Lung (tissue), 11 donors: ENCODE measurements at regions not wholly inside any gene's neighbourhood (a gene's known extent, or its start where the extent isn't known, plus 50 kb on each side); places are given as distances from the start of the nearest gene placed in this dataset.

Experiments used
- ATAC-seq: fragments of 200-7000 bp; cut with Tn5 transposase; one replicate; pipeline ENCODE4 v1.9.1; 2020; ENCODE audit warnings: moderate number of reproducible peaks; ENCODE audit not compliant: insufficient read depth, low FRiP score
- DNase-seq, 3 donors: peaks; one replicate each; pipeline ENCODE4 v3.0.0-alpha.2; 2013 to 2017
- H3K27ac ChIP-seq, 2 donors: one replicate each; pipeline ENCODE4 v1.5.1; 2013; ENCODE audit warnings: mild to moderate bottlenecking in 2 of 2, moderate library complexity in 2 of 2, control low read depth in 1 of 2, inconsistent platforms in 1 of 2, low read depth in 1 of 2, low read length in 1 of 2
- H3K27me3 ChIP-seq, 3 donors: one replicate each; pipeline ENCODE4 v1.5.1; 2013; ENCODE audit warnings: low read length in 2 of 3; ENCODE audit not compliant: control insufficient read depth in 3 of 3, insufficient read depth in 3 of 3
- H3K36me3 ChIP-seq, 4 donors: one replicate each; pipeline ENCODE4 v1.5.1; 2013; ENCODE audit warnings: low read length in 4 of 4, mild to moderate bottlenecking in 1 of 4, moderate library complexity in 1 of 4; ENCODE audit not compliant: control insufficient read depth in 4 of 4, insufficient read depth in 4 of 4
- H3K4me1 ChIP-seq, 5 donors: one replicate each; pipeline ENCODE4 v1.5.1; 2013; ENCODE audit warnings: low read length in 5 of 5, mild to moderate bottlenecking in 2 of 5, moderate library complexity in 1 of 5; ENCODE audit not compliant: control insufficient read depth in 5 of 5, insufficient read depth in 5 of 5
- H3K4me3 ChIP-seq: one replicate; pipeline ENCODE4 v1.5.1; 2013; ENCODE audit warnings: mild to moderate bottlenecking, control low read depth, moderate library complexity
- H3K9ac ChIP-seq, 2 donors: one replicate each; pipeline ENCODE4 v1.5.1; 2013; ENCODE audit warnings: low read length in 2 of 2, control low read depth in 1 of 2; ENCODE audit not compliant: insufficient read depth in 1 of 2
- H3K9me3 ChIP-seq, 4 donors: one replicate each; pipeline ENCODE4 v1.5.1; 2013; ENCODE audit warnings: low read length in 3 of 4, mild to moderate bottlenecking in 1 of 4, moderate library complexity in 1 of 4; ENCODE audit not compliant: control insufficient read depth in 4 of 4, insufficient read depth in 3 of 4
- CTCF ChIP-seq: IDR thresholded peaks from 2 replicates; pipeline ENCODE4 v1.5.1; 2012; ENCODE audit warnings: mild to moderate bottlenecking; ENCODE audit errors: control extremely low read depth, extremely low read depth
- WGBS, 2 donors: extraction: QIAGEN DNeasy Blood & Tissue Kit; methylation state at CpG; one replicate each; pipeline ENCODE4 v1.1.7; 2013; 5-methylcytosine and 5-hydroxymethylcytosine counted together
- donor health status: control.
- donor health status: control.
- donor health status: Bipolar disorder and iron deficiency.
- donor health status: healthy.
- donor health status: DM: yes; HTN: yes; CAD: no.

GRCh38 chr4:123466080-123466785 lies 69.6 kb downstream of the SPRY1 start:
- no peak for ATAC-seq
- Histone ChIP-seq H3K4me3 (no peak overlapping the region), H3K27ac (no peak overlapping the region), H3K4me1 (no peaks in the 10 kb centered on the region), H3K36me3 (no peaks in the 10 kb centered on the region), H3K9me3 (no peaks in the 10 kb centered on the region), H3K27me3 (no peaks in the 10 kb centered on the region), H3K9ac (no peak overlapping the region)
- DNase-seq: no peak
- TF ChIP-seq CTCF: no peak
- 78 to 90% methylated on average over 3 of the region's 3 CpGs for WGBS, 2 donors

GRCh38 chr4:123468479-123469031 lies 72.0 kb downstream of the SPRY1 start:
- Histone ChIP-seq H3K9me3 (no peaks in the 10 kb centered on the region), H3K9ac (no peak overlapping the region), H3K36me3 (no peaks in the 10 kb centered on the region), H3K27me3 (no peaks in the 10 kb centered on the region), H3K27ac (no peak overlapping the region), H3K4me3 (no peak overlapping the region), H3K4me1 (no peaks in the 10 kb centered on the region)
- DNase-seq (no peak), ATAC-seq (no peak)
- TF ChIP-seq CTCF: no peak
- 40 to 67% methylated on average over 2 of the region's 2 CpGs for WGBS, 2 donors

- WGBS, 2 donors: 70 to 81% methylated on average over 3 of the region's 3 CpGs
- no peak for TF ChIP-seq CTCF
- Histone ChIP-seq H3K36me3 (no peaks in the 10 kb centered on the region), H3K4me1 (no peaks in the 10 kb centered on the region), H3K4me3 (no peak overlapping the region), H3K9ac (no peak overlapping the region), H3K9me3 (no peaks in the 10 kb centered on the region), H3K27ac (no peak overlapping the region), H3K27me3 (no peaks in the 10 kb centered on the region)
- no peak for ATAC-seq
- DNase-seq: no peak
Observed at GRCh38 chr4:123469245-123469644, 72.7 kb downstream of the SPRY1 start.
